OCI-LY1 (cell line): ENCODE measurements at regions not wholly inside any gene's neighbourhood (a gene's known extent, or its start where the extent isn't known, plus 50 kb on each side); places are given as distances from the start of the nearest gene placed in this dataset.

Experiments used
- CTCF ChIP-seq: fragments of 200-600 bp; sonication (generic), shearing (Covaris generic); IDR thresholded peaks from 2 replicates; pipeline ENCODE4 v1.5.1; 2017; ENCODE audit warnings: mild to moderate bottlenecking, antibody characterized with exemption, low read length, moderate library complexity, mixed read lengths
- EZH2 ChIP-seq: fragments of 200-600 bp; sonication (generic), shearing (Covaris generic); IDR thresholded peaks from 2 replicates; pipeline ENCODE4 v1.8.0; 2017; ENCODE audit warnings: borderline replicate concordance, mixed run types, mild to moderate bottlenecking, antibody characterized with exemption, low read length, moderate library complexity, mixed read lengths

DNA sequence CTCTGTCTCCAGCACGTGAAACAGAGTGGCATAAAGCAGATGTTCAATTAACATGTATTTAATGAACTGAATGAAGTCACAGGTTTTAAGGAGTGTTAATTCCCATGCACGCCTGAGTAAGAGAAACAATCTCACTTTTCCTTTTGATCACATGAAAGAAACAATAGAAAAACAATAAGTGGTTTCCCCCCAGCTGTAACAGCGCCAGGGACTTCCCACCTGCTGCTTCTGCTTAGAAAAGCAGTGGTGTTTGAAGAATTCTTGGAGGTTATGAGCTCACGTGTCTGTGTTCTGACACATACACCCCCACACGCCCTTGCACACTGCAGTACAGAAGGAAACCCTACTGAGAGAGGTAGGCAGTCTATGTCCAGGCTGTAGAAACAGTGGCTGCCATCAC lies 51.3 kb upstream of the FRMD4A start:
- TF ChIP-seq EZH2: no peak
- no peak for TF ChIP-seq CTCF
